H9 (cell line): ENCODE measurements at regions not wholly inside any gene's neighbourhood (a gene's known extent, or its start where the extent isn't known, plus 50 kb on each side); places are given as distances from the start of the nearest gene placed in this dataset.

ENCODE experiments used
- DNase-seq: peaks from one replicate; pipeline ENCODE4 v3.0.0-alpha.2; 2017
- H2AFZ ChIP-seq: one replicate; pipeline ENCODE4 v1.6.1; 2013; ENCODE audit warnings: mild to moderate bottlenecking, low read length, control low read depth, moderate library complexity
- H2AK5ac ChIP-seq: 2 replicates; pipeline ENCODE4 v1.6.1; 2013; ENCODE audit warnings: low read length, control low read depth, mixed read lengths; ENCODE audit not compliant: insufficient read length
- H2BK120ac ChIP-seq: one replicate; pipeline ENCODE4 v1.6.1; 2013; ENCODE audit warnings: low read depth, mild to moderate bottlenecking, low read length, control low read depth, inconsistent platforms; ENCODE audit not compliant: poor library complexity, severe bottlenecking
- H2BK12ac ChIP-seq: 2 replicates; pipeline ENCODE4 v1.6.1; 2013; ENCODE audit warnings: low read length, control low read depth, mixed read lengths, low read depth; ENCODE audit not compliant: insufficient read length
- H2BK15ac ChIP-seq: 2 replicates; pipeline ENCODE4 v1.6.1; 2013; ENCODE audit warnings: low read depth, low read length, control low read depth
- H2BK20ac ChIP-seq: one replicate; pipeline ENCODE4 v1.6.1; 2013; ENCODE audit warnings: low read depth, mild to moderate bottlenecking, low read length, control low read depth, inconsistent platforms; ENCODE audit not compliant: poor library complexity, severe bottlenecking
- H2BK5ac ChIP-seq: 2 replicates; pipeline ENCODE4 v1.6.1; 2013; ENCODE audit warnings: low read length, control low read depth, mixed read lengths; ENCODE audit not compliant: insufficient read length
- H3K14ac ChIP-seq: 2 replicates; pipeline ENCODE4 v1.6.1; 2013; ENCODE audit warnings: low read length, control low read depth; ENCODE audit not compliant: insufficient read depth
- H3K18ac ChIP-seq: 2 replicates; pipeline ENCODE4 v1.6.1; 2013; ENCODE audit warnings: low read depth, mild to moderate bottlenecking, mixed read lengths, low read length, control low read depth; ENCODE audit not compliant: insufficient read length
- H3K23ac ChIP-seq: 2 replicates; pipeline ENCODE4 v1.6.1; 2013; ENCODE audit warnings: low read length, control low read depth, mixed read lengths, low read depth; ENCODE audit not compliant: insufficient read length
- H3K23me2 ChIP-seq: 2 replicates; pipeline ENCODE4 v1.6.1; 2013; ENCODE audit warnings: low read depth, mild to moderate bottlenecking, mixed read lengths, low read length, control low read depth; ENCODE audit not compliant: insufficient read length, poor library complexity, severe bottlenecking
- H3K27ac ChIP-seq: 2 replicates; pipeline ENCODE4 v1.5.1; 2013; ENCODE audit warnings: low read length, control low read depth, mixed read lengths, low read depth; ENCODE audit not compliant: insufficient read length
- H3K27me3 ChIP-seq: 2 replicates; pipeline ENCODE4 v1.6.1; 2013; ENCODE audit warnings: low read length, control low read depth, inconsistent platforms; ENCODE audit not compliant: insufficient read depth
- H3K4ac ChIP-seq: 2 replicates; pipeline ENCODE4 v1.6.1; 2013; ENCODE audit warnings: low read depth, mild to moderate bottlenecking, control low read depth, inconsistent platforms, low read length, moderate library complexity
- H3K4me1 ChIP-seq: 2 replicates; pipeline ENCODE4 v1.6.1; 2013; ENCODE audit warnings: low read length, control low read depth, inconsistent platforms; ENCODE audit not compliant: insufficient read depth
- H3K4me2 ChIP-seq: 2 replicates; pipeline ENCODE4 v1.6.1; 2013; ENCODE audit warnings: low read length, control low read depth, mixed read lengths; ENCODE audit not compliant: insufficient read length, insufficient read depth
- H3K56ac ChIP-seq: 2 replicates; pipeline ENCODE4 v1.6.1; 2013; ENCODE audit warnings: low read depth, mild to moderate bottlenecking, mixed read lengths, low read length, control low read depth; ENCODE audit not compliant: insufficient read length
- H3K79me1 ChIP-seq: 2 replicates; pipeline ENCODE4 v1.6.1; 2013; ENCODE audit warnings: low read depth, mild to moderate bottlenecking, moderate library complexity, low read length, control low read depth, inconsistent platforms; ENCODE audit not compliant: insufficient read depth, poor library complexity, severe bottlenecking
- H3K79me2 ChIP-seq: 2 replicates; pipeline ENCODE4 v1.6.1; 2013; ENCODE audit warnings: low read length, control low read depth, inconsistent platforms; ENCODE audit not compliant: insufficient read depth
- H3K9ac ChIP-seq: 2 replicates; pipeline ENCODE4 v1.6.1; 2013; ENCODE audit warnings: low read length, control low read depth, mixed read lengths; ENCODE audit not compliant: insufficient read length; ENCODE audit errors: extremely low read depth
- H3K9me3 ChIP-seq: one replicate; pipeline ENCODE4 v1.6.1; 2013; ENCODE audit warnings: low read depth, low read length, inconsistent platforms; ENCODE audit not compliant: control insufficient read depth
- H3T11ph ChIP-seq: one replicate; pipeline ENCODE4 v1.6.1; 2013; ENCODE audit warnings: mild to moderate bottlenecking, low read length, control low read depth, inconsistent platforms
- H4K20me1 ChIP-seq: one replicate; pipeline ENCODE4 v1.6.1; 2013; ENCODE audit not compliant: control insufficient read depth, insufficient read length, insufficient read depth
- H4K5ac ChIP-seq: 2 replicates; pipeline ENCODE4 v1.6.1; 2013; ENCODE audit warnings: low read depth, mild to moderate bottlenecking, mixed read lengths, low read length, control low read depth; ENCODE audit not compliant: insufficient read length
- H4K8ac ChIP-seq: replicated peaks from 2 replicates; pipeline ENCODE4 v1.6.1; 2013; ENCODE audit warnings: low read length, control low read depth, mixed read lengths, low read depth; ENCODE audit not compliant: insufficient read length
- H4K91ac ChIP-seq: 2 replicates; pipeline ENCODE4 v1.6.1; 2013; ENCODE audit warnings: low read depth, mild to moderate bottlenecking, moderate library complexity, mixed read lengths, low read length, control low read depth; ENCODE audit not compliant: insufficient read length
- H3K27ac Mint-ChIP-seq, 3 experiments: 2 replicates in 2 of 3; 3 replicates in 1 of 3; pipeline ENCODE4 v1.8.0; 2020 to 2021; ENCODE audit warnings: mixed read lengths in 3 of 3, mild to moderate bottlenecking in 1 of 3, moderate library complexity in 1 of 3
- H3K27me3 Mint-ChIP-seq: 2 replicates; pipeline ENCODE4 v1.8.0; 2021; ENCODE audit warnings: low read depth, mild to moderate bottlenecking, moderate library complexity, mixed read lengths
- H3K36me3 Mint-ChIP-seq, 3 experiments: 2 replicates in 2 of 3; 3 replicates in 1 of 3; pipeline ENCODE4 v1.8.0; 2020 to 2021; ENCODE audit warnings: low read depth in 3 of 3, mixed read lengths in 3 of 3; ENCODE audit not compliant: insufficient read depth in 1 of 3
- H3K4me1 Mint-ChIP-seq, 2 experiments: 2 replicates each; pipeline ENCODE4 v1.8.0; 2020; ENCODE audit warnings: mixed read lengths in 2 of 2
- H3K4me3 Mint-ChIP-seq, 2 experiments: 2 replicates in 1 of 2; 3 replicates in 1 of 2; pipeline ENCODE4 v1.8.0; 2020 to 2021; ENCODE audit warnings: mild to moderate bottlenecking in 2 of 2, mixed read lengths in 2 of 2, moderate library complexity in 1 of 2
- H3K9me3 Mint-ChIP-seq, 2 experiments: 2 replicates in 1 of 2; 3 replicates in 1 of 2; pipeline ENCODE4 v1.8.0; 2020; ENCODE audit warnings: mild to moderate bottlenecking in 2 of 2, mixed read lengths in 2 of 2, moderate library complexity in 1 of 2
- WGBS: extraction: QIAGEN DNeasy Blood & Tissue Kit; methylation state at CpG from one replicate; pipeline ENCODE4 v1.1.7; 2013; ENCODE audit warnings: missing lambda C conversion rate, low lambda C conversion rate, mixed read lengths; ENCODE audit not compliant: insufficient read length; ENCODE audit errors: extremely low coverage; 5-methylcytosine and 5-hydroxymethylcytosine counted together
- TF ChIP-seq, protein P1 (sequence below): fragments of 200-600 bp; sonication (generic); conservative IDR thresholded peaks from 3 replicates; pipeline ENCODE4 v1.8.0; 2021; ENCODE audit warnings: antibody characterized with exemption, mild to moderate bottlenecking

DNA sequence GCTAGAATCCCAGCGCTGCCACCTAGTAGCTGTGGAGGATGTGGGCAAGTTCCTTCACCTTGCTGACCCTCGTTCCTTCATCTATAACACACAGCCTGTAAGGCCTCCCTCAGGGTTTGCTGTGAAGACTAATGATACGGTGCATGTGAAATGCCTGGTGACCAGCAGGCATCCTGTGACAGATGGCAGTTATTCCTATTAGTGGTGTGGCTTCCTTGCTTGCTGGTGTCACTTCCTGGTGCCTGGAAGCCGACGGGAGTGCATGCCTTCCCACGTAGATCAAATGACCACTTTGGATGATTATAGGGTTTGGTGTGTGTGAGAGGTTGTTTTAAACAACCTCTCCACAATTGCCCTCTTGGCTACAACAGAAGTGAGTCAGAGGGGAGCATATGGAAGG is 894.9 kb downstream of the VRK1 start:
- H3K4me1 Mint-ChIP-seq, result peaks cover 3 to 6% of the 10 kb centered on the region in 2 experiments; a peak in 2 of 4 replicates
- Histone ChIP-seq H2BK15ac (no peak overlapping the region), H3K4me1 (no peaks in the 10 kb centered on the region), H2AK5ac (no peak overlapping the region), H2BK5ac (no peak overlapping the region), H3K79me1 (no peaks in the 10 kb centered on the region), H2BK120ac (no peak overlapping the region), H2AFZ (no peak overlapping the region), H3K56ac (no peak overlapping the region), H4K91ac (no peak overlapping the region), H3T11ph (no peak overlapping the region), H4K5ac (no peak overlapping the region), H2BK12ac (no peak overlapping the region), H3K79me2 (no peaks in the 10 kb centered on the region), H3K27ac (no peak overlapping the region), H3K14ac (no peak overlapping the region), H2BK20ac (no peak overlapping the region), H3K4me2 (no peak overlapping the region), H3K23ac (no peak overlapping the region), H3K18ac (no peak overlapping the region), H3K9ac (no peak overlapping the region), H4K20me1 (no peaks in the 10 kb centered on the region), H3K27me3 (no peaks in the 10 kb centered on the region), H3K4ac (no peak overlapping the region), H4K8ac (no peak overlapping the region), H3K23me2 (no peaks in the 10 kb centered on the region), H3K9me3 (no peaks in the 10 kb centered on the region)
- H3K27me3 Mint-ChIP-seq, result no peaks in the 10 kb centered on the region; the same call in 1 of the 2 replicates
- peak overlapping the region in 1 of 3 experiments; percentile 25; a peak in 1 of 7 replicates for H3K27ac Mint-ChIP-seq
- H3K36me3 Mint-ChIP-seq, result peaks cover 0 to 7% (median 2%) of the 10 kb centered on the region in 3 experiments; a peak in 5 of 7 replicates
- no CpG with 5 or more reads among the region's 6 CpGs for WGBS
- TF ChIP-seq, protein P1, sequence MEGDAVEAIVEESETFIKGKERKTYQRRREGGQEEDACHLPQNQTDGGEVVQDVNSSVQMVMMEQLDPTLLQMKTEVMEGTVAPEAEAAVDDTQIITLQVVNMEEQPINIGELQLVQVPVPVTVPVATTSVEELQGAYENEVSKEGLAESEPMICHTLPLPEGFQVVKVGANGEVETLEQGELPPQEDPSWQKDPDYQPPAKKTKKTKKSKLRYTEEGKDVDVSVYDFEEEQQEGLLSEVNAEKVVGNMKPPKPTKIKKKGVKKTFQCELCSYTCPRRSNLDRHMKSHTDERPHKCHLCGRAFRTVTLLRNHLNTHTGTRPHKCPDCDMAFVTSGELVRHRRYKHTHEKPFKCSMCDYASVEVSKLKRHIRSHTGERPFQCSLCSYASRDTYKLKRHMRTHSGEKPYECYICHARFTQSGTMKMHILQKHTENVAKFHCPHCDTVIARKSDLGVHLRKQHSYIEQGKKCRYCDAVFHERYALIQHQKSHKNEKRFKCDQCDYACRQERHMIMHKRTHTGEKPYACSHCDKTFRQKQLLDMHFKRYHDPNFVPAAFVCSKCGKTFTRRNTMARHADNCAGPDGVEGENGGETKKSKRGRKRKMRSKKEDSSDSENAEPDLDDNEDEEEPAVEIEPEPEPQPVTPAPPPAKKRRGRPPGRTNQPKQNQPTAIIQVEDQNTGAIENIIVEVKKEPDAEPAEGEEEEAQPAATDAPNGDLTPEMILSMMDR, result no peak
- no peak for DNase-seq
- no peaks in the 10 kb centered on the region; a peak in 3 of 5 replicates for H3K9me3 Mint-ChIP-seq
- no peak overlapping the region for H3K4me3 Mint-ChIP-seq
